DND-41 (cell line): ENCODE measurements at regions not wholly inside any gene's neighbourhood (a gene's known extent, or its start where the extent isn't known, plus 50 kb on each side); places are given as distances from the start of the nearest gene placed in this dataset.
"Not testable (repeated sequence)": the region's sequence is repeated elsewhere in the genome, so short reads cannot be mapped to it uniquely, and the experiment has no call there.

Experiments used
- EZH2 ChIP-seq: IDR thresholded peaks from 3 replicates; pipeline ENCODE4 v1.6.1; 2012; ENCODE audit warnings: borderline replicate concordance, low read depth, mild to moderate bottlenecking, moderate library complexity, low read length, inconsistent platforms; ENCODE audit not compliant: severe bottlenecking
- TF ChIP-seq, protein P1 (sequence below): IDR thresholded peaks from 2 replicates; pipeline ENCODE4 v1.5.1; 2012; ENCODE audit warnings: borderline replicate concordance, low read length, moderate library complexity, mild to moderate bottlenecking; ENCODE audit not compliant: poor library complexity, severe bottlenecking; ENCODE audit errors: extremely low read depth

DNA sequence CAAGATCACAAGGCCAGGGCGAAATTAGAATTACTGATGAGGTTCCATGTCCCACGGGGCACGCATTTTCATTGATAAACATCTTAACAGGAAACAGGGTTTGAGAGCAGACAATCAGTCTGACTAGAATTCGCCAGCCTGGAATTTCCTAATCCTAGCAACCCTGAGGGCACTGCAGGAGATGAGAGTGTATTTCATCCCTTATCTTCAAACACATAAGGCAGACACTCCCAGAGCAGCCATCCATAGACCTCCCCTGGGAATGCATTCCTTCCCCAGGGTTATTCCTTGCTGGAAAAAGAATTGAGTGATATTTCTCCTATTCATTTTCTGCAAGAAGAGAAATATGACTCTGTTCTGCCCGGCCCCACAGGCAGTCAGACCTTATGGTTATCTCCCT, 821.7 kb downstream of the MAT2B start:
- TF ChIP-seq, protein P1, sequence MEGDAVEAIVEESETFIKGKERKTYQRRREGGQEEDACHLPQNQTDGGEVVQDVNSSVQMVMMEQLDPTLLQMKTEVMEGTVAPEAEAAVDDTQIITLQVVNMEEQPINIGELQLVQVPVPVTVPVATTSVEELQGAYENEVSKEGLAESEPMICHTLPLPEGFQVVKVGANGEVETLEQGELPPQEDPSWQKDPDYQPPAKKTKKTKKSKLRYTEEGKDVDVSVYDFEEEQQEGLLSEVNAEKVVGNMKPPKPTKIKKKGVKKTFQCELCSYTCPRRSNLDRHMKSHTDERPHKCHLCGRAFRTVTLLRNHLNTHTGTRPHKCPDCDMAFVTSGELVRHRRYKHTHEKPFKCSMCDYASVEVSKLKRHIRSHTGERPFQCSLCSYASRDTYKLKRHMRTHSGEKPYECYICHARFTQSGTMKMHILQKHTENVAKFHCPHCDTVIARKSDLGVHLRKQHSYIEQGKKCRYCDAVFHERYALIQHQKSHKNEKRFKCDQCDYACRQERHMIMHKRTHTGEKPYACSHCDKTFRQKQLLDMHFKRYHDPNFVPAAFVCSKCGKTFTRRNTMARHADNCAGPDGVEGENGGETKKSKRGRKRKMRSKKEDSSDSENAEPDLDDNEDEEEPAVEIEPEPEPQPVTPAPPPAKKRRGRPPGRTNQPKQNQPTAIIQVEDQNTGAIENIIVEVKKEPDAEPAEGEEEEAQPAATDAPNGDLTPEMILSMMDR, result not testable (repeated sequence)
- TF ChIP-seq EZH2, result not testable (repeated sequence)
